CD4-positive, alpha-beta memory T cell (primary cell): ENCODE measurements at regions not wholly inside any gene's neighbourhood (a gene's known extent, or its start where the extent isn't known, plus 50 kb on each side); places are given as distances from the start of the nearest gene placed in this dataset.
"Not testable (repeated sequence)": the region's sequence is repeated elsewhere in the genome, so short reads cannot be mapped to it uniquely, and the experiment has no call there.

Experiments
- CTCF ChIA-PET: fragments of 350-600 bp; sonication (Branson Sonifier 250); formaldehyde crosslinking; loops from one replicate; lab custom pipeline; 2021; ENCODE audit warnings: inconsistent platforms; ENCODE audit not compliant: partially characterized antibody; lab: Charles Lee
- POLR2A ChIA-PET: fragments of 350-600 bp; sonication (Branson Sonifier 250); formaldehyde crosslinking; loops from one replicate; lab custom pipeline; 2021; ENCODE audit not compliant: partially characterized antibody; lab: Charles Lee
- DNase-seq, 5 donors: peaks; one replicate each; pipeline versions ENCODE4 v3.0.0 to v3.0.0-alpha.2; 2020 to 2022; ENCODE audit warnings: mixed read lengths in 1 of 5
- H3K27ac ChIP-seq: one replicate; pipeline ENCODE4 v1.7.0; 2013; ENCODE audit warnings: low read depth, low read length
- H3K27me3 ChIP-seq: 2 replicates; pipeline ENCODE4 v1.7.0; 2013; ENCODE audit warnings: mild to moderate bottlenecking, low read length, moderate library complexity; ENCODE audit not compliant: insufficient read depth
- H3K36me3 ChIP-seq: 2 replicates; pipeline ENCODE4 v1.7.0; 2013; ENCODE audit warnings: mild to moderate bottlenecking, low read length, moderate library complexity; ENCODE audit not compliant: insufficient read depth
- H3K4me1 ChIP-seq: 2 replicates; pipeline ENCODE4 v1.7.0; 2013; ENCODE audit warnings: mild to moderate bottlenecking, low read length, moderate library complexity; ENCODE audit not compliant: insufficient read depth
- H3K4me3 ChIP-seq, 2 donors: one replicate each; pipeline ENCODE4 v1.7.0; 2013; ENCODE audit warnings: low read length in 2 of 2, mild to moderate bottlenecking in 1 of 2
- H3K9me3 ChIP-seq, 2 donors: one replicate each; pipeline ENCODE4 v1.7.0; 2013; ENCODE audit warnings: low read length in 2 of 2, control low read depth in 1 of 2; ENCODE audit not compliant: control insufficient read depth in 1 of 2
- H3K27ac Mint-ChIP-seq, 7 donors: one replicate each; pipeline ENCODE4 v1.8.0; 2020 to 2021; ENCODE audit warnings: mixed read lengths in 7 of 7, mild to moderate bottlenecking in 6 of 7, inconsistent platforms in 3 of 7, moderate library complexity in 3 of 7
- H3K27me3 Mint-ChIP-seq, 2 donors: one replicate each; pipeline ENCODE4 v1.8.0; 2020 to 2021; ENCODE audit warnings: mixed read lengths in 2 of 2
- H3K36me3 Mint-ChIP-seq, 2 donors: one replicate each; pipeline ENCODE4 v1.8.0; 2020 to 2021; ENCODE audit warnings: mixed read lengths in 2 of 2, inconsistent platforms in 1 of 2, mild to moderate bottlenecking in 1 of 2
- H3K4me1 Mint-ChIP-seq, 4 donors: one replicate each; pipeline ENCODE4 v1.8.0; 2020 to 2021; ENCODE audit warnings: mixed read lengths in 4 of 4, mild to moderate bottlenecking in 1 of 4
- H3K4me3 Mint-ChIP-seq, 8 donors: one replicate each; pipeline ENCODE4 v1.8.0; 2020 to 2021; ENCODE audit warnings: mixed read lengths in 8 of 8, mild to moderate bottlenecking in 7 of 8, moderate library complexity in 6 of 8, inconsistent platforms in 3 of 8
- H3K9me3 Mint-ChIP-seq, 8 donors: one replicate each; pipeline ENCODE4 v1.8.0; 2020 to 2021; ENCODE audit warnings: mixed read lengths in 8 of 8, mild to moderate bottlenecking in 5 of 8, inconsistent platforms in 3 of 8, moderate library complexity in 1 of 8
- intact Hi-C: fragments of 100-400 bp; cut with micrococcal nuclease; formaldehyde crosslinking; loops from one replicate; pipeline ENCODE4 v1.15.1; 2023

DNA sequence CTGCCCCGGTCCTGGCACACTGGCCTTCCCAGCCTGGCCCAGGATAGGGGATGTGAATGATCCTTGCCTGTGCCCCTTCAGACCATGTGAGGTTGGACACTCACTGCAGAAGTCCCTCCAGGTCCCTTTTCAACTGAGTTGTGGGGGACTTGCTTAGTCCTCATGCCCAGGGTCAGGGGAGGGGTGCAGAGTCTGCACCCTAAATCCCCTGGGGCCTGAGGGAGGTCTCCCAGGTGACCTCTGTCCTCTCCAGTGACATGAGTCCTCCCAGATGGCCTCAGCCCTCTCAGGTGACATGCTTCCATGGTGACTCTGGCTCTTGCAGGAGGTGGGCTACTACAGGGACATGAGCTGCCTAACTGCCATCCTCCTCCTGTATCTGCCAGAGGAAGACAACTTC lies 775.1 kb downstream of the SPATA31A1 start:
- H3K27me3 ChIP-seq, H3K9me3 ChIP-seq, CTCF ChIA-PET, DNase-seq, H3K9me3 Mint-ChIP-seq, POLR2A ChIA-PET, H3K27ac Mint-ChIP-seq, H3K36me3 Mint-ChIP-seq, H3K4me1 Mint-ChIP-seq, H3K4me3 ChIP-seq, H3K36me3 ChIP-seq, H3K27me3 Mint-ChIP-seq, H3K27ac ChIP-seq, H3K4me1 ChIP-seq, intact Hi-C loops, H3K4me3 Mint-ChIP-seq: not testable (repeated sequence)

DNA sequence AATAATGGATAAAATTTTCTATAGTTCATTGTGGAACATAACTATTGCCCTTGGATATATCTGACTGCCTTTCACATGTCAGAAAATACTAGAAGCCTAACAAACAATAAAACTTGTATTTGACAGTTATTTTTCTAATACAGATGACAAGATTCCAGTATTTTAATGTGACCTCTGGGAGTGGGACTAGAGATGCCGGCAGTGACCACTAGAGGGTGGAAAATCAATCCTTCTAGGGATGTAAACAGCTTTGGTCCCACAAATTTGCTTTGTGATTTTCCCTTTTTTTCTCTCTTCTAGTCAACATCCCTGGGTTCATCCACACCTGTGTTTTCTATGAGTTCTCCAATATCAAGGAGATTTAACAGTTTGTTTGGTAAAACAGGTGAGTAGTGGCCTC lies 813.7 kb downstream of the SPATA31A1 start:
- H3K36me3 ChIP-seq, H3K36me3 Mint-ChIP-seq, H3K27me3 Mint-ChIP-seq, H3K27ac Mint-ChIP-seq, H3K9me3 Mint-ChIP-seq, H3K4me3 ChIP-seq, H3K4me1 ChIP-seq, CTCF ChIA-PET, H3K9me3 ChIP-seq, POLR2A ChIA-PET, intact Hi-C loops, H3K4me1 Mint-ChIP-seq, H3K27me3 ChIP-seq, H3K27ac ChIP-seq, H3K4me3 Mint-ChIP-seq, DNase-seq: not testable (repeated sequence)

DNA sequence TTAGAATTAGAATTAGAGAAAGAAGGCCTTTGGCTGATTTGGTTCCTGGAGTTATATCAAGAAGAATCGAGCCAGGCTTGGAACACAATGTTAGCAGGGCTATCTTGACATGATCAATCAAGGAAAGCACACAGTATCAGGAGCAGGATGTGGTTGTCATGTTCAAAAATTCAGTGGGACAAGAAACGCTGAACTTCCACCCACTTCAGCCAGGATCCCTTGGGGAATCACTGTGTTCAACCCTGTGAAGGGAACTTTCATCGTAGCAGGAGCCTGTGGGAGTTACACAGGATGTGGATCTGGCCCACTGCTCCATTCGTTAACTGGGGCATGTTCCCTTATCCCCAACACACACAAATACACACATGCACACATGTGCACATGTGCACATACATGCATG lies 817.8 kb downstream of the SPATA31A1 start:
- H3K9me3 ChIP-seq, H3K27me3 Mint-ChIP-seq, H3K27ac Mint-ChIP-seq, H3K9me3 Mint-ChIP-seq, H3K4me1 ChIP-seq, H3K36me3 Mint-ChIP-seq, H3K27me3 ChIP-seq, H3K36me3 ChIP-seq, intact Hi-C loops, DNase-seq, H3K4me1 Mint-ChIP-seq, POLR2A ChIA-PET, CTCF ChIA-PET, H3K27ac ChIP-seq, H3K4me3 Mint-ChIP-seq, H3K4me3 ChIP-seq: not testable (repeated sequence)

DNA sequence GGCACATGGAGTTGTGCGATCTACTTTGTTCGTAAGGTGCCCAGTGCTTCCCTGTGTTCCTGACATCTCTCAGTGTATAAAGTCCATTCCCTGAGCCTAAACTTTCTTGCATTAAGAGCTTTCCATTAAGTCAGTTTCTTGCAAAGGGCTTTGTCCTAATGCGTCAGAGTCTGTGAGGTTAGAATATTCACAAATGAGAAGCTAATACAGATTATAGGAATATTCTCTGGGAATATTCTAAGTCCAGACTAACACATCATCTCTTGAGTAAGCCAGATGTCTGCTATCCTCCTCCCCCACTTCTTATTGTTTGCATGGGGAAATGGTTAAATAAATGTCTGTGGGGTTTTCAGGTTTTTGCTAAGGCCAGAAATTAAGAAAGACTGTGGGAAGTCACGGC lies 818.6 kb downstream of the SPATA31A1 start:
- DNase-seq, CTCF ChIA-PET, POLR2A ChIA-PET, H3K36me3 ChIP-seq, H3K4me1 ChIP-seq, H3K27ac ChIP-seq, H3K27me3 Mint-ChIP-seq, H3K4me3 Mint-ChIP-seq, H3K9me3 Mint-ChIP-seq, H3K9me3 ChIP-seq, H3K36me3 Mint-ChIP-seq, H3K4me1 Mint-ChIP-seq, H3K27ac Mint-ChIP-seq, intact Hi-C loops, H3K4me3 ChIP-seq, H3K27me3 ChIP-seq: not testable (repeated sequence)

DNA sequence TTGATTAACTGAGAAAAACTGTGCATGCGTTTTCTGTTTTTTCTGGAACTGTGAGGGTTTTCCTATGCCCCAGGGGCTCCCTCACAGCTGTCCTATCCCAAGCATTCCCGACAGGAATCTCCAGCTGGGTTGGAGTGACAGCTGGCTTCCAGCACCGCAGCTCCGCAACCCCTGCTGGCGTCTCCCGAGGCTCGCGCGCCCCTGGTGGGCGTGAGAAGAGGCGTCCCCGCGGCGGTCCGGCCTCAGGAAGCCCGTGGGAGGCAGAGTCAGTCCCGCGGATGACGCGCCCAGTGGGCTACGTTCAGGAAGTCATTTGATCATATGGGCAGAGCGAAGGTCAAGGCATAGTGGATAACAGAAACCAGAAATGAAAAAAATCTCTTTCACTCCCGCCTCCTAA lies 821.9 kb downstream of the SPATA31A1 start:
- POLR2A ChIA-PET, DNase-seq, H3K36me3 ChIP-seq, H3K27ac ChIP-seq, H3K36me3 Mint-ChIP-seq, H3K4me3 ChIP-seq, H3K4me1 Mint-ChIP-seq, H3K4me1 ChIP-seq, H3K27me3 ChIP-seq, H3K27ac Mint-ChIP-seq, H3K4me3 Mint-ChIP-seq, intact Hi-C loops, H3K9me3 Mint-ChIP-seq, CTCF ChIA-PET, H3K9me3 ChIP-seq, H3K27me3 Mint-ChIP-seq: not testable (repeated sequence)

DNA sequence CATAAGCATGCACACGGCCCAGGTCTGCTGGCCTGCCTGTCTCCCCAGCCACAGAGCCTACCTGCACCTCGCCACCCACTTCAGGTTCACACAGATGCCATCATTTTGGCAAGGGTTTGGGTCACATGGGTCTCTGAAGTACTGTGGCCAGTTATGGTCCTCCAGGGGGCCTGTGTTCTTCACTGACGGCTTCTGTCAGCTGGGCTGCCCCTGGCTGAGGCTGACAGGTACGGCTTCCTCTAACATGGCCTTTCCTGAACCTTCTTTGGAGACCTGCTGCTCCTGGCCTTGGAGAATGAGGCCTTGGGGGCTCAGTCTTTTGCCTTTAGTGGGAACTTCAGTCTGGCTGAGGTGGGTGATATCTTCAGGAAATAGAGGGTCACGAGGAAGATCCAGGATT lies 835.9 kb downstream of the SPATA31A1 start:
- H3K36me3 ChIP-seq, H3K27me3 Mint-ChIP-seq, H3K27ac ChIP-seq, H3K4me1 Mint-ChIP-seq, POLR2A ChIA-PET, H3K36me3 Mint-ChIP-seq, CTCF ChIA-PET, DNase-seq, intact Hi-C loops, H3K27me3 ChIP-seq, H3K27ac Mint-ChIP-seq, H3K4me1 ChIP-seq, H3K9me3 Mint-ChIP-seq, H3K4me3 ChIP-seq, H3K9me3 ChIP-seq, H3K4me3 Mint-ChIP-seq: not testable (repeated sequence)

- H3K36me3 Mint-ChIP-seq, H3K4me3 ChIP-seq, H3K9me3 Mint-ChIP-seq, DNase-seq, CTCF ChIA-PET, H3K27me3 ChIP-seq, H3K36me3 ChIP-seq, H3K27ac Mint-ChIP-seq, H3K27me3 Mint-ChIP-seq, H3K4me1 ChIP-seq, H3K4me3 Mint-ChIP-seq, H3K27ac ChIP-seq, H3K4me1 Mint-ChIP-seq, POLR2A ChIA-PET, H3K9me3 ChIP-seq, intact Hi-C loops: not testable (repeated sequence)
Measured at GRCh38 chr9:40192162-40192561, 836.7 kb downstream of the SPATA31A1 start.

DNA sequence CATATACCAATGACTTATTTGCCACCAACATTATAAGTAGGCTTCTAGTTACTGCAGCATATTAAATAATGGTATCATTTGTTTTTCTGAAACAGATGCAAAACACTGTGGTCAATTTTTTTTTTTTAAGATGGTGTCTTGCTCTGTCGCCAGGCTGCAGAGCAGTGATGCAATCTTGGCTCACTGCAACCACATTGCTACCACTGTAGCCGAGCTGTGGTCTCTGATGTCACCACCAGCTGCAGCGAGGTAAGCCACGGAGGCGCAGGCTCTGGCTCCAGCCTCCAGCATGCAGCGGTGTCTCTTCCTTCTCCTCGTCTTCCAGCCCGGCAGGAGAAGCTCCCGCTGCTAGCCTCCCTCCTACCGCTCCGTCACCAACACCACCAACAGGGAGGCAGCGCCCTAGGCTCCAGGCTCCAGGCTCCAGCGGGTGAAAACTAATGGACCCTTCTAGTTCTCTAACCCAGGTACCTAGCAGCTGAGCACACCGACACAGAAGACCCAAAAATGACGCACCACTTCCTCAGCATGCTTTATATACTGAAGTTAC lies 840.8 kb downstream of the SPATA31A1 start:
- H3K27ac Mint-ChIP-seq, H3K27ac ChIP-seq, H3K27me3 Mint-ChIP-seq, H3K4me3 Mint-ChIP-seq, H3K4me1 ChIP-seq, H3K4me3 ChIP-seq, CTCF ChIA-PET, H3K4me1 Mint-ChIP-seq, H3K27me3 ChIP-seq, H3K9me3 Mint-ChIP-seq, H3K9me3 ChIP-seq, intact Hi-C loops, DNase-seq, POLR2A ChIA-PET, H3K36me3 Mint-ChIP-seq, H3K36me3 ChIP-seq: not testable (repeated sequence)
